ENCODE measurements at regions not wholly inside any gene's neighbourhood (a gene's known extent, or its start where the extent isn't known, plus 50 kb on each side); places are given as distances from the start of the nearest gene placed in this dataset.

GRCh38 chr6:139439349-139439748, 64.9 kb upstream of the CITED2 start:
- DNase-seq (ENCODE audit: low read depth): peak; percentile 52
- Histone ChIP-seq H3K4me3 (ENCODE audit: low read depth, low read length) (no peak overlapping the region), H3K36me3 (ENCODE audit: control insufficient read depth, insufficient read depth, low read length) (no peaks in the 10 kb centered on the region), H3K27me3 (ENCODE audit: control insufficient read depth, insufficient read depth, low read length) (no peaks in the 10 kb centered on the region)
- TF ChIP-seq CTCF (IDR thresholded peaks at IDR 0.05; ENCODE audit: insufficient read depth, low read length, severe bottlenecking): no peak
- FAIRE-seq: no peak

GRCh38 chr6:139438775-139439174, 64.3 kb upstream of the CITED2 start:
- Histone ChIP-seq H3K27me3 (ENCODE audit: control insufficient read depth, insufficient read depth, low read length) (no peaks in the 10 kb centered on the region), H3K4me3 (ENCODE audit: low read depth, low read length) (no peak overlapping the region), H3K36me3 (ENCODE audit: control insufficient read depth, insufficient read depth, low read length) (no peaks in the 10 kb centered on the region)
- no peak for TF ChIP-seq CTCF (IDR thresholded peaks at IDR 0.05; ENCODE audit: insufficient read depth, low read length, severe bottlenecking)
- FAIRE-seq (no peak), DNase-seq (ENCODE audit: low read depth) (no peak)

DNA sequence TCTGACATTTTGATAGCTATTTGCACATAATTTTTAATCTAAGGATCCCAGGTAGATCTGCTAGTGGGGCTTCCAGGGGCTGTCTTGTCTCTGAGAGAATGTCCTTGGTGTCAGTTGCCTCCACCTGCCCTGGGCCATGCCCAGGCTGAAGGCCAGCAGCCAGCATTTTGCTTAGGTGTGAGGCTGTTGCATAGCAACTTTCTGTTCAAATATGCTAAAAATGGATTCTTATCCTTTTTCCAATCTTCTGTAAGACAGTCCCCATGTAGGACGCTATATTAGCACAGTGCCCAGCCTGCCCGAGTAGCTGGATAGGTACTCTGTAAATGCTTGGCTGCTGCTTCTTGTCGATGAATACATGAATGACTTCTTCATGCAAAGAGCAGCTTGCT, 62.5 kb upstream of the CITED2 start:
- no peak for TF ChIP-seq CTCF (IDR thresholded peaks at IDR 0.05; ENCODE audit: insufficient read depth, low read length, severe bottlenecking)
- no peaks in the 10 kb centered on the region for H3K27me3 ChIP-seq (ENCODE audit: control insufficient read depth, insufficient read depth, low read length)
- DNase-seq (ENCODE audit: low read depth): no peak
- FAIRE-seq: no peak
- H3K36me3 ChIP-seq (ENCODE audit: control insufficient read depth, insufficient read depth, low read length): no peaks in the 10 kb centered on the region
- no peak overlapping the region for H3K4me3 ChIP-seq (ENCODE audit: low read depth, low read length)

DNA sequence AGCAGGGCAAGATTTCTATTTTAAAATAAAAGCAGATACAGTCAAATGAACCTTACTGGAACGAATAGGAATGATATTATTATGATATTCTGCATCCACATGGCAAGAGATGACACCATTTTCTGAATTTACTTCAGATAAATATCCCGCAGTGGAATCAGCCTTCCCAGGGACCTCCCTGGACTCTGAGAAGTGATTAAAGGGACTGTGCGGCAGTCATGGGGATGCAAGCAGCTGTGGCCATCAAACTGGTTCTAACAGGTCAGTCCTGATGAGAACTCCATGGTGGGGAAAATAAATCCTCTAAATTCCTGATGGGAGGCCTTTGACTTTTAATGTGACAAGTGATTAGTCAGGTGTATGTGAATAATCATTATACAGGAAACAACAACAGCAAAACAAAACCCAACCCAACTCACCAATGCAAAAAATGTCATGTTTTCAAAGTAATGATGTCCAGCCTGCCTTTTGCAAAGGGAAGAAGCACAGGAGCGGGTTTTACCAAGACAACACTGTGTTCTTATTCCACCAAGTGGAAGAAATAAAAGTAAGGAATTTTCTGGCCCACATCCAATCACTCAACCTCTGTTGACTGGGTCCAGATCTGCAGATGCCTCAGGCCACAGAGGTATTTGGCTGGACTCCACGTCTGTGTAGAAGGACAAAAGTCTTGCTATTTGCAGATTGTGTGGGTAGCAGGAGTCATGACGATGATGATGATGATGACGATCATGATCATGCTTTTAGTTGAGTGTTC, 61.9 kb upstream of the CITED2 start:
- Histone ChIP-seq H3K27me3 (ENCODE audit: control insufficient read depth, insufficient read depth, low read length) (no peaks in the 10 kb centered on the region), H3K36me3 (ENCODE audit: control insufficient read depth, insufficient read depth, low read length) (no peaks in the 10 kb centered on the region), H3K4me3 (ENCODE audit: low read depth, low read length) (no peak overlapping the region)
- DNase-seq (ENCODE audit: low read depth): peak; percentile 70
- no peak for FAIRE-seq
- no peak for TF ChIP-seq CTCF (IDR thresholded peaks at IDR 0.05; ENCODE audit: insufficient read depth, low read length, severe bottlenecking)

GRCh38 chr6:139433631-139434419, 59.4 kb upstream of the CITED2 start:
- no peak for TF ChIP-seq CTCF (IDR thresholded peaks at IDR 0.05; ENCODE audit: insufficient read depth, low read length, severe bottlenecking)
- H3K4me3 ChIP-seq (ENCODE audit: low read depth, low read length): no peak overlapping the region
- no peaks in the 10 kb centered on the region for H3K27me3 ChIP-seq (ENCODE audit: control insufficient read depth, insufficient read depth, low read length)
- DNase-seq (ENCODE audit: low read depth): peak; percentile 77
- H3K36me3 ChIP-seq (ENCODE audit: control insufficient read depth, insufficient read depth, low read length): no peaks in the 10 kb centered on the region
- FAIRE-seq: no peak

All from bronchial epithelial cell (primary cell).